Prostate gland (tissue), 2 donors: ENCODE measurements at regions not wholly inside any gene's neighbourhood (a gene's known extent, or its start where the extent isn't known, plus 50 kb on each side); places are given as distances from the start of the nearest gene placed in this dataset.

Experiments used
- DNase-seq: peaks from one replicate; pipeline ENCODE4 v3.0.0-alpha.2; 2019; ENCODE audit warnings: low spot score
- H3K27ac ChIP-seq, 2 donors: fragments of 200-600 bp; sonication (generic); 2 replicates each; pipeline ENCODE4 v1.5.1; 2017 to 2019
- H3K27me3 ChIP-seq: fragments of 200-600 bp; sonication (generic); replicated peaks from 2 replicates; pipeline ENCODE4 v1.5.1; 2019; ENCODE audit not compliant: insufficient read depth
- H3K36me3 ChIP-seq, 2 donors: fragments of 200-600 bp; sonication (generic); 1 replicate in 1 of 2; 2 replicates in 1 of 2; pipeline versions ENCODE4 v1.5.1 to v1.8.1; 2017 to 2019
- H3K4me1 ChIP-seq: fragments of 200-600 bp; sonication (generic); replicated peaks from 2 replicates; pipeline ENCODE4 v1.5.1; 2019
- H3K4me3 ChIP-seq, 2 donors: fragments of 200-600 bp; sonication (generic); 2 replicates each; pipeline ENCODE4 v1.5.1; 2017 to 2019
- H3K9me3 ChIP-seq: fragments of 200-600 bp; sonication (generic); 2 replicates; pipeline ENCODE4 v1.5.1; 2017
- POLR2A ChIP-seq: fragments of 450-650 bp; IDR thresholded peaks from one replicate; pipeline ENCODE4 v1.6.1; 2016; ENCODE audit warnings: antibody characterized with exemption, mild to moderate bottlenecking
- POLR2AphosphoS5 ChIP-seq: sonication (generic); formaldehyde crosslinking; IDR thresholded peaks from one replicate; pipeline ENCODE4 v1.6.1; 2017; ENCODE audit warnings: antibody characterized with exemption
- WGBS: methylation state at CpG from one replicate; pipeline ENCODE4 v1.1.5; 2018; 5-methylcytosine and 5-hydroxymethylcytosine counted together
- intact Hi-C: fragments of 100-400 bp; cut with DNase I; formaldehyde crosslinking; loops from one replicate; pipeline ENCODE4 v1.14.2; 2022
- TF ChIP-seq, protein P1 (sequence below), 4 experiments: fragments of 200-600 bp in 2 of 4; fragments of 450-650 bp in 2 of 4; sonication (generic) in 2 of 4; IDR thresholded peaks; 1 replicate in 3 of 4; 2 replicates in 1 of 4; pipeline ENCODE4 v1.5.1; 2016 to 2019; ENCODE audit warnings: antibody characterized with exemption in 4 of 4, mild to moderate bottlenecking in 2 of 4, moderate library complexity in 2 of 4

DNA sequence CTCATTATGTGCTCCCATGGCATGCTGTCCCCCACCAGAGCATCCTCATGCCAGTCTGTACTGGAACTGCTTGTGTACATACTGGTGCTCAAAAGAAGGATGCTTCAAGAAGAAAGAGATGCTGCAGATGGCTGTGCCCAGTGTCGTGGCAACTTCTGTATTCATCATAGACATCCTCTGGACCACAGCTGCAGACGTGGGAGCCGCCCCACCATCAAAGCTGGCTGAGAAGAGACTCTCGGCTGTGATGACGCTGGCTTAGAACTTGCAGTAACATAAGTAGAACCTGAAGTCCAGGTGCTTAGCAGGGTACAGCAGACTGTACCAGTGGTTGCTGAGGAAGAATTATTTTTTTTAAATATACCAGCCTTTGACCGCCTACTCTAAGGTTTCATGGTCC is 112.6 kb upstream of the ARHGAP5 start:
- Histone ChIP-seq H3K9me3 (no peaks in the 10 kb centered on the region), H3K27me3 (no peaks in the 10 kb centered on the region), H3K4me3 (no peak overlapping the region), H3K4me1 (no peaks in the 10 kb centered on the region), H3K36me3 (no peaks in the 10 kb centered on the region), H3K27ac (no peak overlapping the region)
- WGBS, result 86% methylated on average over 6 of the region's 6 CpGs
- TF ChIP-seq, protein P1, sequence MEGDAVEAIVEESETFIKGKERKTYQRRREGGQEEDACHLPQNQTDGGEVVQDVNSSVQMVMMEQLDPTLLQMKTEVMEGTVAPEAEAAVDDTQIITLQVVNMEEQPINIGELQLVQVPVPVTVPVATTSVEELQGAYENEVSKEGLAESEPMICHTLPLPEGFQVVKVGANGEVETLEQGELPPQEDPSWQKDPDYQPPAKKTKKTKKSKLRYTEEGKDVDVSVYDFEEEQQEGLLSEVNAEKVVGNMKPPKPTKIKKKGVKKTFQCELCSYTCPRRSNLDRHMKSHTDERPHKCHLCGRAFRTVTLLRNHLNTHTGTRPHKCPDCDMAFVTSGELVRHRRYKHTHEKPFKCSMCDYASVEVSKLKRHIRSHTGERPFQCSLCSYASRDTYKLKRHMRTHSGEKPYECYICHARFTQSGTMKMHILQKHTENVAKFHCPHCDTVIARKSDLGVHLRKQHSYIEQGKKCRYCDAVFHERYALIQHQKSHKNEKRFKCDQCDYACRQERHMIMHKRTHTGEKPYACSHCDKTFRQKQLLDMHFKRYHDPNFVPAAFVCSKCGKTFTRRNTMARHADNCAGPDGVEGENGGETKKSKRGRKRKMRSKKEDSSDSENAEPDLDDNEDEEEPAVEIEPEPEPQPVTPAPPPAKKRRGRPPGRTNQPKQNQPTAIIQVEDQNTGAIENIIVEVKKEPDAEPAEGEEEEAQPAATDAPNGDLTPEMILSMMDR (IDR thresholded peaks at IDR 0.05), result no peak
- TF ChIP-seq POLR2AphosphoS5, result no peak
- no peak for TF ChIP-seq POLR2A
- no peak for DNase-seq
- intact Hi-C loops, result no loop called here

- no peaks in the 10 kb centered on the region for H3K36me3 ChIP-seq
- H3K27ac ChIP-seq, result no peak overlapping the region
- intact Hi-C loops, result no loop called here
- no peak overlapping the region for H3K4me3 ChIP-seq
- no peaks in the 10 kb centered on the region for H3K27me3 ChIP-seq
- no peak for DNase-seq
- no peaks in the 10 kb centered on the region for H3K9me3 ChIP-seq
- TF ChIP-seq POLR2A (no peak), POLR2AphosphoS5 (no peak)
- TF ChIP-seq, protein P1 (IDR thresholded peaks at IDR 0.05), result no peak
- H3K4me1 ChIP-seq, result no peaks in the 10 kb centered on the region
- WGBS, result 61% methylated on average over 11 of the region's 11 CpGs
These were observed 111.9 kb upstream of the ARHGAP5 start for GRCh38 chr14:31965071-31965734.

DNA sequence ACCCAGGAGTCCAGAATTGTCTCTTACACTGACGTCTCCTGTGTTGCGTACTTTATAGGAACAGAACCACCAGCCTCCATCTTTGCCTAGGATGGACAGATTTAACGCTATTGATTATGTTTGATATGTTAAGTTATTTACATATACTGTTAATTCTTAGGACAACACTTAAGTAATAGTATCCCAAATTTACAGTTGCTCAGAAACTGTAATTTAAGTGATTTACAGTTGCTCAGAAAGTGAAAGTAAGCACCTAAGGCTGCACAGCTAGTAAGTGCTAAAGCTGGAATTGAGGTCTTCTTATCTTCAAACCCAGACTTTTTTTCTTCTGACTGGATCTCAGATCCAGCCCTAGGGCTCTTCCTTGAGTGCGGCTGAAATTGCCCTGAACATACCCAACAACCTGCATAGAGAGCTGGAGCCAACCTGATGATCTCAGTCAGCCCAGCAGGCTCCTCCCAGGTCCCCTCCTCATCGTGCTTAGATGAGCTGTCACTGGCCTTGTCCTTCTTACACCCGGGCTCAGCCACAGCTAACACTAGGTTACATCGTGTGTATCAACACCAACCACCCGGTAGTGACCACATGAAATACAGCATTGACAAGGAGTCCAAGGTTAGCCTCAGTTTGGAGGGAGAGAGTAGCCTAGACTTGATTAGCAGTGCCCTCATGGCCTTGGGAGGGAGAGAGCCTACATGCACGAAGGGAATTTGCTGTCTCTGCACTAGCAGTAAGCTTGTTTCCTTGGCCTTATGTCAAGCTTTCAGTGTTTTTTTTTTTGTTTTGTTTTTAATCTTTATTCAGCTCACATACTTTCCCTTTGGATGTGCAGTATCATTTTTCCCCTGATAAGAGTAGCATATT is 111.1 kb upstream of the ARHGAP5 start:
- no peak for DNase-seq
- WGBS, result 73% methylated on average over 9 of the region's 9 CpGs
- intact Hi-C loops, result no loop called here

GRCh38 chr14:31966896-31967668 is 110.0 kb upstream of the ARHGAP5 start:
- Histone ChIP-seq H3K36me3 (no peaks in the 10 kb centered on the region), H3K4me3 (no peak overlapping the region), H3K27me3 (no peaks in the 10 kb centered on the region), H3K9me3 (no peaks in the 10 kb centered on the region), H3K4me1 (no peaks in the 10 kb centered on the region), H3K27ac (peak overlapping the region in 1 of 2 donors; percentile 8)
- TF ChIP-seq POLR2AphosphoS5 (no peak), POLR2A (no peak)
- TF ChIP-seq, protein P1 (IDR thresholded peaks at IDR 0.05), result no peak
- intact Hi-C loops, result no loop called here
- no peak for DNase-seq
- 47% methylated on average over 6 of the region's 6 CpGs for WGBS

More for the DNA sequence above, 111.1 kb upstream of the ARHGAP5 start:
- no peak for TF ChIP-seq POLR2AphosphoS5
- TF ChIP-seq, protein P1 (IDR thresholded peaks at IDR 0.05), result no peak
- no peak for TF ChIP-seq POLR2A
- Histone ChIP-seq H3K9me3 (no peaks in the 10 kb centered on the region), H3K27ac (no peak overlapping the region), H3K4me1 (no peaks in the 10 kb centered on the region), H3K27me3 (no peaks in the 10 kb centered on the region), H3K36me3 (no peaks in the 10 kb centered on the region), H3K4me3 (no peak overlapping the region)
